ENCODE measurements at regions not wholly inside any gene's neighbourhood (a gene's known extent, or its start where the extent isn't known, plus 50 kb on each side); places are given as distances from the start of the nearest gene placed in this dataset.

GRCh38 chr2:129408570-129408969 is 570.9 kb upstream of the RAB6C start:
- TF ChIP-seq YY1 (IDR thresholded peaks at IDR 0.05) (no peak), CTCF (IDR thresholded peaks at IDR 0.05; ENCODE audit: low read depth, low read length, missing input control) (no peak), TAF1 (conservative IDR thresholded peaks at IDR 0.05) (no peak), JUND (IDR thresholded peaks at IDR 0.05) (no peak), MAX (IDR thresholded peaks at IDR 0.05) (no peak), REST (IDR thresholded peaks at IDR 0.05) (no peak), ATF3 (IDR thresholded peaks at IDR 0.05) (no peak), EGR1 (IDR thresholded peaks at IDR 0.05; ENCODE audit: low read depth in 2 of 2) (no peak), FOXA1 (IDR thresholded peaks at IDR 0.05) (no peak), HNF4G (IDR thresholded peaks at IDR 0.05) (no peak), RAD21 (IDR thresholded peaks at IDR 0.05) (no peak)

Measured in liver (tissue), 3 donors.